Ovary (tissue), 3 donors: ENCODE measurements at regions not wholly inside any gene's neighbourhood (a gene's known extent, or its start where the extent isn't known, plus 50 kb on each side); places are given as distances from the start of the nearest gene placed in this dataset.

Source experiments
- EP300 ChIP-seq: sonication (generic); formaldehyde crosslinking; IDR thresholded peaks from one replicate; pipeline ENCODE4 v1.6.1; 2017; ENCODE audit warnings: antibody characterized with exemption
- TF ChIP-seq, protein P1 (sequence below), 3 donors: fragments of 450-650 bp in 2 of 3; fragments of 200-600 bp in 1 of 3; IDR thresholded peaks; one replicate each; pipeline versions ENCODE4 v1.5.1 to v1.8.0; 2016 to 2022; ENCODE audit warnings: antibody characterized with exemption in 3 of 3, mild to moderate bottlenecking in 1 of 3
- donor health status: DM: no; HTN: no; CAD: no.

- TF ChIP-seq, protein P1, sequence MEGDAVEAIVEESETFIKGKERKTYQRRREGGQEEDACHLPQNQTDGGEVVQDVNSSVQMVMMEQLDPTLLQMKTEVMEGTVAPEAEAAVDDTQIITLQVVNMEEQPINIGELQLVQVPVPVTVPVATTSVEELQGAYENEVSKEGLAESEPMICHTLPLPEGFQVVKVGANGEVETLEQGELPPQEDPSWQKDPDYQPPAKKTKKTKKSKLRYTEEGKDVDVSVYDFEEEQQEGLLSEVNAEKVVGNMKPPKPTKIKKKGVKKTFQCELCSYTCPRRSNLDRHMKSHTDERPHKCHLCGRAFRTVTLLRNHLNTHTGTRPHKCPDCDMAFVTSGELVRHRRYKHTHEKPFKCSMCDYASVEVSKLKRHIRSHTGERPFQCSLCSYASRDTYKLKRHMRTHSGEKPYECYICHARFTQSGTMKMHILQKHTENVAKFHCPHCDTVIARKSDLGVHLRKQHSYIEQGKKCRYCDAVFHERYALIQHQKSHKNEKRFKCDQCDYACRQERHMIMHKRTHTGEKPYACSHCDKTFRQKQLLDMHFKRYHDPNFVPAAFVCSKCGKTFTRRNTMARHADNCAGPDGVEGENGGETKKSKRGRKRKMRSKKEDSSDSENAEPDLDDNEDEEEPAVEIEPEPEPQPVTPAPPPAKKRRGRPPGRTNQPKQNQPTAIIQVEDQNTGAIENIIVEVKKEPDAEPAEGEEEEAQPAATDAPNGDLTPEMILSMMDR (IDR thresholded peaks at IDR 0.05): no peak
- no peak for TF ChIP-seq EP300
These were observed 78.0 kb downstream of the NAA11 start for GRCh38 chr4:79247695-79248394.
